SK-N-MC (cell line): ENCODE measurements at regions not wholly inside any gene's neighbourhood (a gene's known extent, or its start where the extent isn't known, plus 50 kb on each side); places are given as distances from the start of the nearest gene placed in this dataset.

ENCODE experiments used
- EZH2 ChIP-seq: fragments of 200-600 bp; sonication (generic); IDR thresholded peaks from one replicate; pipeline ENCODE4 v1.6.1; 2017; ENCODE audit warnings: antibody characterized with exemption
- POLR2AphosphoS5 ChIP-seq: IDR thresholded peaks from 2 replicates; pipeline ENCODE4 v1.6.1; 2012; ENCODE audit warnings: mild to moderate bottlenecking, low read depth, low read length, borderline replicate concordance

DNA sequence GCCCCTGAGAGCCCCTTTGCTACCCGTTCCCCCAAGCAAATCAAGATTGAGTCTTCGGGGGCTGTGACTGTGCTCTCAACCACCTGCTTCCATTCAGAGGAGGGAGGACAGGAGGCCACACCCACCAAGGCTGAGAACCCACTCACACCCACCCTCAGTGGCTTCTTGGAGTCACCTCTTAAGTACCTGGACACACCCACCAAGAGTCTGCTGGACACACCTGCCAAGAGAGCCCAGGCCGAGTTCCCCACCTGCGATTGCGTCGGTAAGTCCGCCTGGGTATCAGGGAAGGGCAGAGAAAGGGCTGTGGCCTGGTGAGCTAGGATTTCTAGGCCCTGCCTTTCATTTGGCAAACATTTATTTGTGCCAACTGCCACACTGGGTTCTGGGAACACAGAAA is 63.4 kb downstream of the TET3 start:
- TF ChIP-seq EZH2 (no peak), POLR2AphosphoS5 (no peak)
